GM04503 (cell line): ENCODE measurements at regions not wholly inside any gene's neighbourhood (a gene's known extent, or its start where the extent isn't known, plus 50 kb on each side); places are given as distances from the start of the nearest gene placed in this dataset.
"Not testable (repeated sequence)": the region's sequence is repeated elsewhere in the genome, so short reads cannot be mapped to it uniquely, and the experiment has no call there.

Experiments
- DNase-seq: peaks from one replicate; pipeline ENCODE4 v3.0.0-alpha.2; 2012; ENCODE audit warnings: low read depth

DNA sequence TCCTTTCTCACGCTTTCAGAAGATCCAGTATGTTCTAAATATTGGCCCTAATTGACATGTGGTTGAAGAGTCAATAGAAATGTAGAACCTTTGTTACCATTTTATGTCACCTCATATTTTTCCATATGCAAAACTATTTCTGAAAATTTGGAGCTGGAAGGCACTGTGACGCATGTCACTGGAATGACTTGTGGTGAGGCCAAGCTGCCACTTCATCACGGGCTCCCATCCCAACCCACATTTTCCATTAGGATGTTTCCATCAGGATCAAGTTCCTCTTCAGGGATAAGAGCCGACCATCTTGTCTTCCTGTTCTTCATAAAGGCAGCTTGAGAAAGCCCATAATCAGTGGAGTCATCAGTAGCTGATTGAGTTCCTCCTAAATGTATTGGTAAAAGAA, 1241.7 kb downstream of the GATA3 start:
- no peak for DNase-seq

DNA sequence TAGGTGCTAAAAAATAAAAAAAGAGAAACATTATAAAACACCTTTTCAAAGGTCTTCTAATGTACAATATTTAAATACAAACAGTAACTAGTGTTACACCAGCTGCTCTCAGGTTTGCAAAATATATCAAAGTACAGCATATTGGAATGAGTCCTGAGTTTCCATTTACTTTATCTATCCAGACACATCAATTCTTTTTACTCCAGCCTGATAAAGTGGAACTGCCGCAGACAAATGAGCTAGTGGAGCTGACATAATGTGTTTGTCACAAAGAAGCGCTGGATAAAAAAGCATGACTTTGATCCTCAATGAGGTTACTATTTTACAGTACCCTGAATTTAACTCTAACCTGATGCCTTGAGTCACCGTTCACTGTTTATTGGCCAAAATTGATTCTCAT, 1243.1 kb downstream of the GATA3 start:
- no peak for DNase-seq

DNA sequence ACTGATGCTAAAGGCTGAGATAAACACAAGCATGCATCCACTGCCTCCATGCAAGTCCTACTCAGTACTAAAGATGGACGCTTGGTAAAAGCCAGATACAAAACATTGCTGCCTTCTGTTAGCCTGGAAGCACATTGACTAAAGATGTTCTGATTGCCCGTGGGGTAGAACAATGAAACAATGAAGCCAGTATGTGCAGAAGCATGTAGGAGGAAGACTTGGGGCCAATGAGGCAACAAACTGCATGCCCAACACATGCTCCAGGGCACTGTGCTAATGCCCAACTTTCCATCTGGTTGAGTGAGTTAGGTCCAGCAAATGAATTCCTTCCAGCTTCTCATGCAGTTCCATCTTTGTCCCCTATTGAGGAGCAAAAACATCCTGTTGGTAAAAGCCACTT, 1245.5 kb downstream of the GATA3 start:
- no peak for DNase-seq

DNA sequence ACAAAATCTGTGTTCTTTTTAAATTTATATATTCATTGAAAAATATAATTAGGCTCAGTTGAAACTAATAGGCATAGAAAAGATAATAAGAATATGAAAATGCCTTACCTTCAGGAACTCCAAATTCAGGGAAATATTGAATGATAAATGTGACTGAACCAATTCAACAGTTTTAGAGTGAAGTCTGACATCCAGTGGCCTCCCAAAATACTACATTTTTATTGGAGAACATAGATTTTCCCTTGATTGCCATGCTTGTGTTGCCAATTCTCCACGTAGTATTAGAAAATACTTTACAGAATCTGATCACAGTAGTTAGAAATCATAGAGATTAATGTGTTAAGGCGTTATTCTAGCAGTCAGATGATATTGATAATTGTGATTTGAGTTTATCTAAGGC, 1246.7 kb downstream of the GATA3 start:
- DNase-seq = no peak

DNA sequence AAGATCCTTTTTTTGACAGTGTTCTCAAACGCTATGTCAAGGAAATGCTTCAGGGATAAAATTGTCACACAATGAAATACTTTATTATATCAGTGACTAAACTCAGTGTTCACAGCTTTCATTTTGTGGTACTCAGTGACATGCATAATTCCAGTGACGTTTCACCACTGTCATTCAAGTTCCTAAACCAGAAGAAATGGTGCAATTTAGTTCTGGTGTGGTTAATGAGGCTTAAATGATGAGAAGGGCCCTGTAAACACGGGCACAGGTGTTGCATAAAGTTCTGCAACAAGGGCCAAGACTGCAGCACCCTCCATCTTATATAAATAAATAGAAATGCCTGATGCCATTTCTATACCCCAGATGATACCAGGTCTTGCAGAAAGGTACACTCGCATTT, 1247.1 kb downstream of the GATA3 start:
- DNase-seq = no peak

DNA sequence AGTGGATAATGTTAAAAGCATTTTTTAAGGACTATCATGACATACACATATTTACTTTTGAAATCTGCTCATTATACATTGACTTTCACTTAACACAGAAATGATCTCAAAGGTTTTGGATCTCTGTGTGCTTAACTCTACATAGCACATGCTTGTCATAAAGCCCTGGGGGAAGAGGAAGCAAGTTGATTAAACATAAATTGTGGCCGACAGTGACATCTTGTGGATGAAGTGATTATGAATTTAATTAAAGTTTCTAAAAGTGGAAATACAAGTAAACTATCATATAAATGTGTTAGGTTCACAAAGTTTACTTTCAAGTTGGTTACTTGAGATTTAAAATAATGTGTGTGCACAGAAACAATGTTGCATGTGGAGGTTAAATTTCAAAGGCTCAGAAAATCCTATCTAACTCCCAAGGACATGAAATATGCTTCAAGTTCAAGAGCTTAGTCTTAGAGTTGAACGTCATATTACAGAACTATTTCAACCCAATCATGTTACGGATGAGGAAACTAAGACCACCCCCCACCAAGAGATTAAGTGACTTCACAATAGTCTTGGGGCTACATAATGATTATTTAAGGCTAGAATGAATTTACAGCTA, 1247.8 kb downstream of the GATA3 start:
- no peak for DNase-seq

DNA sequence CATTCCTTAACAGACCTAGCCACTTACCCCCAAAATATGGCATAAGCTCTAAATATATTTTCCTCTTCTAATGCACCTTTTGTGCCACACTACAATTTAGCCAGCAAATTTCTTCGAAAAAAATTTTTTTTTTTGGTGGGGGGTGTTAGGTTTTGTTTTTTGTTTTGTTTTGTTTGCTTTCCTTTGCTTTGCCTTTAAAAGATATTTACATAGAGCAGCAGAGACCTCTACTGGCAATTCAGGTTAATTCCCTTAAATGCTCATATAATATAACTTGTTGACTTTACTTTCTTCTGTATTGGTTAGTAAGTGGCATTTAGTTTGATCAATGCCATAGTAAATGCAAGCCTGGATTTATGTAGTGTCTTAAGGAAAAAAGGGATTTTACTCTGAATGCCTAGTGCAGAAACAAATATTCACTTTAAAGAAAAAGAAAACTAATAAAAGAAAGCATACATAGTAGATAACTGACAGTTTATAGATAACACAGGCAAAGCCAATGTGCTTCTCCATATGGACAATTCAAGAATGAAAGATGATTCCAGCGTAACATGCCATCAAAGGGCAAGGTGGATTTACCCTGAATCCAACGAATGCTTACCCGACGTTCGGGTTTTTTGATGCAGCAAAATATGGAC, 1250.6 kb downstream of the GATA3 start:
- DNase-seq = no peak

DNA sequence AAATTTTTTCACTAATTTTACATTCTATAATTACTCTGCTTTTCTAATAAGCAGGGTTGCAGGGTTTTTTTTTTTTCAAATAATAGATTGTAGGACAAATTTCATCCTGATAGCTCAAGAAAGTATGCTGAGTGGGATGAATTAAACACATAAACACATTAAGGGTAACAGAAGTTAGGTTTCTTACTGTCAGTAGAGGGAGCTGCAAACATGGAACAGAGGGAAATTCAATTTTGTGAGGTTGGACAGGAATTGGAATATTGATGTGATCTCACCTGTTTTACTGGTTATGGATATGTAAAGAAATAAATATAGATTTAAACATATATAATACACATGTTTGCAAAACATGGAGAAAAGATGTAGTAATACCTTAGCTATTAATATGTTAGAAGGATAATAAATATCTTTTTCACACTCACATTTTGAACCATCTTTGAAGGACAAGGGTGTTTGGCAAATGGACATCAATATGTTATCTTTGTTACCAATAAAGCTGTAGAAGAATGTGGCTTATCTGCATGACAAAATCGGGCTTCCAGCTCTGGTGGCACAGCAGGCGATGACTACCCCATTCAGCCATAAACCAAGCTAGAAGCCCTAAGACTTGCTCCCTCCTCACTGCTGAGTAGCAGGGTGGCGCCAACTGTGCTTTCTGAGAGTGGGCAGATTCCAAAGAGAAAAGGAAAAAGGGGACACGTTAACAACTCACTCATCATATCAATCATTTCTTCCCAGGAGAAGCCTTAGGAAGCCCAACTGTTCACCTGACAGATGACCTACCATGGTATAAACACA, 1257.4 kb downstream of the GATA3 start:
- no peak for DNase-seq

DNA sequence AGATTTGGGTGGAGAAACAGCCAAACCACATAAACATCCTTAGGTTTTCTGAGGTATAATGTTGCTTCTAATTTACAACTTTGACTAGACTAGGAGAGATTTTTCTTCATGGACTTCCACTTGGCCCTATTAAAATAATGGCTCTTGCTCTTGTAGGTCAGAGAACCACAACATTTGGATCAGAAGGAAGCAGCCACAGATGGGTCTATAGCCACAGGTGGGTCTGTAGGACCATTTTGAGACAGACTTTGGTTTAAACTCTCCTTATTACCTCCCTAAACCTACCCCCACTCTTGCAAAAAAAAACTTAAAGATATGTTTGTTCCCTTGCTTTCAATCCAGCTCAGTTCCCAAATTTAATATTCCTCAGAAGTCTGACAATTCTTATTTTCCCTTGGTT, 1260.8 kb downstream of the GATA3 start:
- DNase-seq = no peak

DNA sequence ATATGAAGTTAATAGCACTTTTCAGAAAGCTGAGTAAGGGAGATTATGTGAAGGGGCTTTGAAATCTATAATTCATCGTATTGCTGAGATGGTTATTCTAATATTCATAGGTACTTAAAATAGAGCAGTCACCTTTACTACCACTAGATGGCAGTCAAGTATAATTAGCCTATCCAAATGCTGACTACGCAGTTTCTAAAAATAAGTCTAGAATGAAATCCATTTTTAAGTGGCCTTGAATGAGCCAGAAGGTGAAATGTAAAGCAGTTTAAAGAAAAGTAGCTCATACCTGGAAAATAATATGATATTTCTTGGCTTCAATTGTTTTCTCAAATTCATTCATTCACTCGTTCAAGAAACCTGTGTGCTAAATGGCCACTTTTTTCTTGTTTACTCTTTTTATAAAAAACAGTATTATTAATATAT, 1277.1 kb downstream of the GATA3 start:
- peak; percentile 8 for DNase-seq

DNA sequence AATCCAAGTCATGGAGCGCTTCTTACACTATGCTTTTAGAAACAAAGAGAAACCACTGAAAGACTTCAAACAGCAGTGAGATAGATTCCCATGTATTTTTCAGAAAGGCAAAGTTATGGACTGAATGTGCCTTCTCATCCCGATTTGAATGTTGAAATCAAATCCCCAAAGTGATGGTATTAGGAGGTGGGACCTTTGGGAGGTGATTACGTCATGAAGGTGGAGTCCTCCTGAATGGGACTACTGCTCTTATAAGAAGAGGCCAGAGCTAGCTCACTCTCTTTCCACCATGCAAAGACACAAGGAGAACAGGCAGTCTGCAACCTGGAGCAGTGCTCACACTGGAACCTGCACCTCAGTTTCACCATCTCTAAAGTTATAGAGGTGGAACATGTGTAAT, 1279.8 kb downstream of the GATA3 start:
- DNase-seq = no peak

DNA sequence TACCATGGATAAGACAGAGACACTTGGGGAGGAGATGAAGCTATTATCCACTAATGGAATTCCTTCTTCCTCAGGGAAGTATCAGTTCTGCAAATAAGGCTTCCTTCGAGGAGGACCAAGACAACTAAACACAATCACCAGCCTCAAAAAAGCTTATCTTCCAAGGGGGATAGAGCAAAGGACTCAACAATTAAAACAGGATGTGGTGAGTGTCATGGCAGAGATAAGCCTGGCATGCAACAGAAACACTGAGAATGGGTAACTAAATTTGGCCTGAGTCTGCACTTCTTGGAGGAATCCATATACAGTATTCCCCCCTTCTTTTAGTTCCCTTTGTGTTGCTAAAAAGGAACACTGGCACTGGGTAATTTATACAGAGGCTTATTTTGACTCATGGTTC, 1285.2 kb downstream of the GATA3 start:
- DNase-seq = no peak

DNA sequence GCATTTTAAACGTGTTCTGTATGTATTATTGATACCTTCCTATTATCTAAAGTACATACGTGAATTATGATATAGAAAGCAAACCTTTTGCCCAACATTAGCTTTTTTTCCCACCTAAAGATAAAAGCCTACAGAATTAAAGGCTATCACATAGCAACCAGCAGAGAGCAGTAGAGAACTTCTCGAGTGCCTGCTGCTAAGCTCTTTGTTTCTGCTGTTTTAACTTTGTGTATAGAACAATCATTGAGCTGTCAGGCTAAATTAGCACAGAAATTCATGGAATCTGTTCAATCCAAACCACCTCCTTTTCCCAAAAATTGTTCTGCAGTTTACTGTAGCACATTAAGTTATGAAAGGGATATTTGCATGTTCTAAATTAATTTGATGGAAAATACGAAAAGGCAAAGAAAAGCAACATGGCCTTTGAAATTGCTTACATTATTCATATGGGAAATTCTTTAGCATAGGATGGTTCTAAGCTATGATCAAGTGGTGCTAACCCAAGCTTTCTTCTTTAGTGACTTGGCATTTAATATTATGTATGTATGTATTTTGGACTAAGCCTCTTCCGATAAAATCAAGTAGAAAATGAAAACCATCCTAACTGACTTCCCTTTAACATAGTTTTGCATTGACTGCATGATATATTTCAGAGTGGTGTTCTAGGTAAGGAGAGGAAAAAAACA, 1288.5 kb downstream of the GATA3 start:
- peak; percentile 3 for DNase-seq

DNA sequence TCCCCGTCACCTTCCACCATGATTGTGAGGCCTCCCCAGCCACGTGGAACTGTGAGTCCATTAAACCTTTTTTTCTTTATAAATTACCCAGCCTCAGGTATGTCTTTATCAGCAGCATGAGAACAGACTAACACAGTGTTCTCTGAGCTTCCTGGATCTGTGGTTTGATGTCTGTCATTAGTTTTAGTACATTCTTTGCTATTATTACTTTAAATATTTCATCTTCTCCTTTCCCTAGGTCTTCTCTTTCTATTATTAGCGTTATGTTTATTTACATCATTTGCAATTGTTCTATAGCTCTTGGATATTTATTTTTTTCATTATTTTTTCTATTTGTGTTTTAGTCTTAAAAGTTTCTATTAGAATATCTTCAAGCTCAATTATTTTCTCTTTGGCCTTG, 1293.4 kb downstream of the GATA3 start:
- DNase-seq = not testable (repeated sequence)

DNA sequence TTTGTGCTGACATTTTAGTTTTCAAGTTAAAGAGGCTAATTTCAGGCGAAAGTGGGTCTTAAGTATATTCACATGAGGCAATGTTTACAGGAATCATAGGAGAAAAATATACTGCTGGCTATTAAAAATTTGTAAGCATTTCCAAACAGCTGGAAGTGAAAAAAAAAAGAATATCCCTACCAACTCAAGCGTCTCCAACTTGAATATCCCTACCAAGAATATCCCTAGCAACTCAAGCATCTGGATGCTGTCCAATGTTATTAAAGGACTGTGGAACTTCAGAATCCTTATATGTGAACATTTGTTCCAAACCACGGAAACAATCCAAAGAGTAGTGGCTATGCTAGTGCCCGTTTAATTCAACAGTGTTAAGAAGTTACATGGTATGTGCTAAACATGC, 1303.0 kb downstream of the GATA3 start:
- DNase-seq = no peak

DNA sequence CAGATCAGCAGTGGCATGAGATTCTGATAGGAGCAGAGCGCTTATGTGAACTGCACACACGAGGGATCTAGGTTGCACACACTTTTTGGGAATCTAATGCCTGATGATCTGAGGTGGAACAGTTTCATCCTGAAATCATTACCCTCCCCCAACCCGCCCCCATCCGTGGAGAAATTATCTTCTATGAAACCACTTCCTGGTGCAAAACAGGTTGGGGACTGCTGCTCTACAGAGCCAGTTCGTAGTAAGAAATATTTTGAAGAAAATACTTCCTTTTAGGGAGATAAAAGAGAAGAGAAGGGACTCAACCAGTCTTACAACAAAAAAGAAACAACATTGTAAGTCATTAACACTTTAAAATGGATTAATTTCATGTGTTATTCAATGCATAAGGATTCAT, 1308.2 kb downstream of the GATA3 start:
- no peak for DNase-seq

DNA sequence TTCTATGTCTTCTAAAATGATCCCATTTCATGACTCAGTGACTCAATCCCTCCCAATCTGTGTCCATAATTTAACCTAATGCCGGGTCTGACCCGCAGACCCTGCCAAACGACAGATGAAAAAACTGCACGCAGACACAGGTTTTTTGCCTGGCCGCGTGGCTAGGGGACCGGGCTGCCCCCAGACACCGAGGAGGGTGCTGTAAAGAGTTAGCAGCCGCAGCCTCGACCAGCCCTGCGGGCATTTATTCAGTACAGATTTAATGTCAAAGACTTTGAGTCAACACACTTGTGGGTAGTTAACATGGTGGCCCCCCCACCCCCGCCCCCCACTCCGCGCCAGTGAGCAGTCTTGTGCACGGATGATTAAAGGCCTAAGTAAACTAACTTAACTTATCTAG, 1324.7 kb downstream of the GATA3 start:
- DNase-seq = no peak

DNA sequence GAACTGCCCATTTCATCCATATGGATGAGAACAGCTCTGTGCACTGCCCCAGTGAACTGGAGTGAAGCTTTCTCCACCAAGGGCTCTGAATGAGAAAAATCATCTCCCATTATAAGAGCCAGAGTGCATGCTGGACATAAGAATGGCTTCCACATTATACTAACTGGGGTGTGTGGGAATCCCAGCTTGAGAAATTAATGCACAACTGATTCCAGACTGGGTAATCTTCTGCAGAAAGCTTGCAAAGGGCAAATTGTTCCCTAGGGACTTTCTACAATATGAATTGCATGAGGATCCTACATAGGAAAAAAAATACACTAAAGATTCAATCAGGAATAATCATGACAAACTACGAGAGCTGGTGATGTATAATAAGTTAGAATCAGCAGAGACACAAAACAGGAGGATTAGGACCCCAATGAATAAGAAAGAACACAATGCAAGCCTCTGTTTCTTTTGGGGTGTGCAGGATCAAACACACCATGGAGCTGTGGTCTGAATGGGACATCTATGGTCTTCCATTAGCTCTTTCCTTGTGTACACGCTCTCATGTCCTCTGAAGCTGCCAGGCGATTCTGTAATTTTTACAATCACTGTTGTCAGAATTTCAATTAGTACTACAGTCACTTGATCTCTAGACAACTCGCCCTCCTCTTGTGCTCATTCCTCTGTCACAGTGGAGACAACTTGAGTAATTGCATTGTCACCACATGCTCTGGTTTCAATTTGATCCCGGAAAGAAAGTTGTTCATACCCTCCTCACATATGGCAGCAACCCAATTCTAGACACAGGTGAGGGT, 1327.4 kb downstream of the GATA3 start:
- no peak for DNase-seq

DNA sequence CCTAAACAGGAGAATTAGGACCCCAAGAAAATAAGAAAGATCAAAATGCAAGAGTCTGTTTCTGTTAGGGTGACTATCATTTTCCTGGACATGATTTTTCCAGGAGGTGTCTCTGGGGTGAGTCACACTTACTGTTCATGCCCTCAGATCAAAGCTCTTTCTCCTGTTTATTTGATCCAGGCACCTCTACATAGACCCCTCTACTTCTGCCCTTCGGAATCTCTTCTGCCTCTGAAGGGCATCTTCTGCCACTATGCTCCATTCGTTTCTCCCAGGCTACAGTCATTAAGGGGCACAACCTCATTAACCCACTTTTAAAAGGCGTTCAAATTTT, 1328.0 kb downstream of the GATA3 start:
- DNase-seq = no peak

DNA sequence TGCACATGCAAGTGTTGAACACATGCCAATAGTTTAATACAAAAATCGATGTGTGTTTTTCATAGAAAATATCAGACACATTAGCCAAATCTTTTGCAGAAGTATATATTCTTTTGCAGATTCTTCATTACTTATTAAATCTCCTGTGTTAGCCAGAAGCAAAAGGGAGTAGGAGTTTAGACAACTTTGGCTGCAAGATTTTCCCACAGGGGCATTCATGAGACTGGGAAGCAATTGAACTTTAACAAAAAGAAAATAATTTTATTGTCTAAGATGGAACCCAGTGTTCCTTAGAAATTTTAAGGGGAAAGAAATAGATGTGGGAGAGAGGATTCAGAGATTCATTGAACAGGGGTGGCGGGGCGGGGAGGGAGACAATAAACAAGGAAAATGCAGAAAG, 1336.0 kb downstream of the GATA3 start:
- no peak for DNase-seq

DNA sequence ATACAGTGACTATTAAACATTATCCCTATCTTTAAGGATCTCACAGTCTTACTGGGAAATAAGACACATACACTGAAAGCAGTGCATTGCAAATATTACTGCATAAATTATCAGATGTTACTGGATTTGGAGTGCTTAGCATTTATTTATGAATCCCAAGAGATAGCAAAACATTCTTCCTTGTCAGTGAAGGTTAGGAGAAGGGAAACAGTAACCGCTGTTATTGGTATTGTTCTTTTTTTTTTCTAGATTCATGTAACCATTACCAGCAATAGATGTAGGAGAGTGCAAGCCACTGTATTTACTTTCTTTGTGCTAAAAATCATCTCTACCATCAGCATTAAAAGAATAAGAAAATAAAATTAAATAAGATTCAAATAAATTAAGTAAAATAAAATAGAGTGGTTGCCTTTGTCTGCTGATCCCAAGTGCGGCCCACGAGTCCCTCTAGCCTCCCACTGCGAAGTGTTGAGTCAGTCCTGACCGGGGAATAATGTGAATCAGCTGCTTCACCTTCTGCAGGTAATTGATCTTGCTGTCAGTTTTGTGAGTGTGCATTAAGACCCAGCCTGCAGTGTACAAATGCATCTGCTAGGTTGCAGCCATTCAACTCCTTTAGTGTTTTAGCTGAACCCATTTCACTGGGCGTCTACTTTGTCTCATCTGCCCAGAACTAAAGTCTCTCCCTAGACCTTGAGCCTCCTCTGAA, 1344.9 kb downstream of the GATA3 start:
- no peak for DNase-seq

DNA sequence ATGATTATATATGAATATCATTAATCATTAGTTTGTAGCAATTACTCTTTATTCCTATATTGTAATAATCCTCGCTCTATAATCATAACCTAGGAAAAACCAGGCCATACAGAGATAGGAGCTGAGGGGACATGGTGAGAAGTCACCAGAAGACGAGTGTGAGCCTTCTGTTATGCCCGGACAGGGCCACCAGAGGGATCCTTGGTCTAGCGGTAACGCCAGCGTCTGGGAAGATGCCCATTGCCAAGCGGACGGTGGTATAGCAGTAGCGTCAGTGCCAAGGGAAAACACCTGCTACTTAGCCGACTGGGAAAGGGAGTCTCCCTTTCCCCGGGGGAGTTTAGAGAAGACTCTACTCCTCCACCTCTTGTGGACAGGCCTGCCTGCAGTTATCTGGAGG, 1347.6 kb downstream of the GATA3 start:
- not testable (repeated sequence) for DNase-seq
